ENCODE measurements at regions not wholly inside any gene's neighbourhood (a gene's known extent, or its start where the extent isn't known, plus 50 kb on each side); places are given as distances from the start of the nearest gene placed in this dataset.

GRCh38 chr13:108375034-108375433 lies 105.5 kb downstream of the TNFSF13B start:
- H3K79me2 ChIP-seq (ENCODE audit: insufficient read depth, low read length) = 0 out of 2 replicates have a peak, but pooled peaks cover 3% of the 10 kb centered on the region
- no peaks in the 10 kb centered on the region for H3F3A ChIP-seq (ENCODE audit: insufficient read depth, low read length)
- no peaks in the 10 kb centered on the region for H3K4me1 ChIP-seq (ENCODE audit: insufficient read depth, low read length, severe bottlenecking)
- H3K9ac ChIP-seq (ENCODE audit: low read length) = no peak overlapping the region
- no peaks in the 10 kb centered on the region for H3K36me3 ChIP-seq (ENCODE audit: insufficient read depth, low read length)
- no peaks in the 10 kb centered on the region for H4K20me1 ChIP-seq (ENCODE audit: insufficient read depth, low read length)
- H3K4me2 ChIP-seq (ENCODE audit: low read length) = no peak overlapping the region
- H3K9me2 ChIP-seq (ENCODE audit: low read depth, low read length) = no peaks in the 10 kb centered on the region
- H3K27me3 ChIP-seq (ENCODE audit: insufficient read depth, low read length) = no peaks in the 10 kb centered on the region
- TF ChIP-seq EZH2 (IDR thresholded peaks at IDR 0.05; ENCODE audit: borderline replicate concordance, low read length) (no peak), CTCF (IDR thresholded peaks at IDR 0.05; ENCODE audit: low read length) (no peak)
- H2AFZ ChIP-seq (ENCODE audit: low read length) = no peak overlapping the region
- H3K9me3 ChIP-seq (ENCODE audit: low read length) = no peaks in the 10 kb centered on the region
- H3K4me3 ChIP-seq (ENCODE audit: low read depth, low read length, poor library complexity, severe bottlenecking) = no peak overlapping the region
- H3K27ac ChIP-seq (ENCODE audit: low read depth, low read length, poor library complexity, severe bottlenecking) = no peak overlapping the region

- Histone ChIP-seq H3K27me3 (ENCODE audit: insufficient read depth, low read length) (no peaks in the 10 kb centered on the region), H3K27ac (ENCODE audit: low read depth, low read length, poor library complexity, severe bottlenecking) (no peak overlapping the region), H3F3A (ENCODE audit: insufficient read depth, low read length) (no peaks in the 10 kb centered on the region), H3K9ac (ENCODE audit: low read length) (no peak overlapping the region), H4K20me1 (ENCODE audit: insufficient read depth, low read length) (no peaks in the 10 kb centered on the region), H3K4me1 (ENCODE audit: insufficient read depth, low read length, severe bottlenecking) (no peaks in the 10 kb centered on the region), H3K4me3 (ENCODE audit: low read depth, low read length, poor library complexity, severe bottlenecking) (no peak overlapping the region), H3K79me2 (ENCODE audit: insufficient read depth, low read length) (0 out of 2 replicates have a peak, but pooled peaks cover 3% of the 10 kb centered on the region), H3K36me3 (ENCODE audit: insufficient read depth, low read length) (no peaks in the 10 kb centered on the region), H3K9me3 (ENCODE audit: low read length) (no peaks in the 10 kb centered on the region), H3K9me2 (ENCODE audit: low read depth, low read length) (no peaks in the 10 kb centered on the region), H3K4me2 (ENCODE audit: low read length) (no peak overlapping the region), H2AFZ (ENCODE audit: low read length) (no peak overlapping the region)
- TF ChIP-seq CTCF (IDR thresholded peaks at IDR 0.05; ENCODE audit: low read length) = no peak
- no peak for TF ChIP-seq EZH2 (IDR thresholded peaks at IDR 0.05; ENCODE audit: borderline replicate concordance, low read length)
These were observed 106.3 kb downstream of the TNFSF13B start for GRCh38 chr13:108375772-108376171.

GRCh38 chr13:108376308-108376707 lies 106.8 kb downstream of the TNFSF13B start:
- Histone ChIP-seq H3K27ac (ENCODE audit: low read depth, low read length, poor library complexity, severe bottlenecking) (no peak overlapping the region), H3F3A (ENCODE audit: insufficient read depth, low read length) (no peaks in the 10 kb centered on the region), H3K9ac (ENCODE audit: low read length) (no peak overlapping the region), H3K4me3 (ENCODE audit: low read depth, low read length, poor library complexity, severe bottlenecking) (no peak overlapping the region), H3K27me3 (ENCODE audit: insufficient read depth, low read length) (no peaks in the 10 kb centered on the region), H2AFZ (ENCODE audit: low read length) (no peak overlapping the region), H3K4me2 (ENCODE audit: low read length) (no peak overlapping the region), H3K79me2 (ENCODE audit: insufficient read depth, low read length) (0 out of 2 replicates have a peak, but pooled peaks cover 3% of the 10 kb centered on the region), H4K20me1 (ENCODE audit: insufficient read depth, low read length) (no peaks in the 10 kb centered on the region), H3K36me3 (ENCODE audit: insufficient read depth, low read length) (no peaks in the 10 kb centered on the region), H3K9me2 (ENCODE audit: low read depth, low read length) (no peaks in the 10 kb centered on the region), H3K9me3 (ENCODE audit: low read length) (no peaks in the 10 kb centered on the region), H3K4me1 (ENCODE audit: insufficient read depth, low read length, severe bottlenecking) (no peaks in the 10 kb centered on the region)
- TF ChIP-seq CTCF (IDR thresholded peaks at IDR 0.05; ENCODE audit: low read length) = no peak
- no peak for TF ChIP-seq EZH2 (IDR thresholded peaks at IDR 0.05; ENCODE audit: borderline replicate concordance, low read length)

Data from OCI-LY1 (cell line).